ENCODE measurements at regions not wholly inside any gene's neighbourhood (a gene's known extent, or its start where the extent isn't known, plus 50 kb on each side); places are given as distances from the start of the nearest gene placed in this dataset.

- no peak overlapping the region for H3K14ac ChIP-seq (ENCODE audit: insufficient read depth, low read length)
- no peaks in the 10 kb centered on the region for H3K23me2 ChIP-seq (ENCODE audit: insufficient read length, low read depth, low read length, poor library complexity, severe bottlenecking)
- no peak overlapping the region for H2AFZ ChIP-seq (ENCODE audit: low read length)
- no peak overlapping the region for H4K8ac ChIP-seq (replicated peaks; ENCODE audit: insufficient read length, low read depth, low read length)
- WGBS (ENCODE audit: extremely low coverage, insufficient read length, low lambda C conversion rate): no CpG with 5 or more reads among the region's 4 CpGs
- H4K5ac ChIP-seq (ENCODE audit: insufficient read length, low read depth, low read length): no peak overlapping the region
- H3K4ac ChIP-seq (ENCODE audit: low read depth, low read length): no peak overlapping the region
- H4K91ac ChIP-seq (ENCODE audit: insufficient read length, low read depth, low read length): no peak overlapping the region
- H3K9ac ChIP-seq (ENCODE audit: extremely low read depth, insufficient read length, low read length): no peak overlapping the region
- no peaks in the 10 kb centered on the region for H3K79me1 ChIP-seq (ENCODE audit: insufficient read depth, low read depth, low read length, poor library complexity, severe bottlenecking)
- Mint-ChIP-seq H3K9me3 (peaks cover 4 to 10% of the 10 kb centered on the region in 2 experiments; a peak in 4 of 5 replicates), H3K36me3 (ENCODE audit: insufficient read depth in 1 of 3, low read depth in 3 of 3) (peaks cover 4 to 6% (median 5%) of the 10 kb centered on the region in 3 experiments; a peak in 5 of 7 replicates), H3K4me1 (peaks cover 4 to 9% of the 10 kb centered on the region in 2 experiments; a peak in 3 of 4 replicates), H3K27ac (no peak overlapping the region), H3K4me3 (no peak overlapping the region), H3K27me3 (ENCODE audit: low read depth) (no peaks in the 10 kb centered on the region)
- H3K23ac ChIP-seq (ENCODE audit: insufficient read length, low read depth, low read length): no peak overlapping the region
- H2BK20ac ChIP-seq (ENCODE audit: low read depth, low read length, poor library complexity, severe bottlenecking): no peak overlapping the region
- H2BK12ac ChIP-seq (ENCODE audit: insufficient read length, low read depth, low read length): no peak overlapping the region
- H3K79me2 ChIP-seq (ENCODE audit: insufficient read depth, low read length): no peaks in the 10 kb centered on the region
- H3K27ac ChIP-seq (ENCODE audit: insufficient read length, low read depth, low read length): no peak overlapping the region
- H3K9me3 ChIP-seq (ENCODE audit: control insufficient read depth, low read depth, low read length): no peaks in the 10 kb centered on the region
- no peak overlapping the region for H3K56ac ChIP-seq (ENCODE audit: insufficient read length, low read depth, low read length)
- no peaks in the 10 kb centered on the region for H4K20me1 ChIP-seq (ENCODE audit: control insufficient read depth, insufficient read depth, insufficient read length)
- no peak overlapping the region for H3K18ac ChIP-seq (ENCODE audit: insufficient read length, low read depth, low read length)
- no peak overlapping the region for H2AK5ac ChIP-seq (ENCODE audit: insufficient read length, low read length)
- H3K4me2 ChIP-seq (ENCODE audit: insufficient read depth, insufficient read length, low read length): no peak overlapping the region
- no peak overlapping the region for H2BK15ac ChIP-seq (ENCODE audit: low read depth, low read length)
- no peak for DNase-seq
- no peak overlapping the region for H3T11ph ChIP-seq (ENCODE audit: low read length)
- H3K27me3 ChIP-seq (ENCODE audit: insufficient read depth, low read length): no peaks in the 10 kb centered on the region
- no peaks in the 10 kb centered on the region for H3K4me1 ChIP-seq (ENCODE audit: insufficient read depth, low read length)
- H2BK120ac ChIP-seq (ENCODE audit: low read depth, low read length, poor library complexity, severe bottlenecking): no peak overlapping the region
- no peak for TF ChIP-seq CTCF (conservative IDR thresholded peaks at IDR 0.05)
- H2BK5ac ChIP-seq (ENCODE audit: insufficient read length, low read length): no peak overlapping the region
Measured at GRCh38 chr18:51603551-51603950, 406.1 kb upstream of the MEX3C start.
